ENCODE measurements at regions not wholly inside any gene's neighbourhood (a gene's known extent, or its start where the extent isn't known, plus 50 kb on each side); places are given as distances from the start of the nearest gene placed in this dataset.
"Not testable (repeated sequence)": the region's sequence is repeated elsewhere in the genome, so short reads cannot be mapped to it uniquely, and the experiment has no call there.

- DNase-seq: no peak
Measured at GRCh38 chr2:225779829-225780228, 380.3 kb downstream of the NYAP2 start.

GRCh38 chr2:225773148-225773547 lies 373.6 kb downstream of the NYAP2 start:
- DNase-seq: no peak

GRCh38 chr2:225771701-225772100 lies 372.2 kb downstream of the NYAP2 start:
- DNase-seq: no peak

- DNase-seq: no peak
Measured at GRCh38 chr2:225768741-225769140, 369.2 kb downstream of the NYAP2 start.

- no peak for DNase-seq
Measured at GRCh38 chr2:225766431-225766830, 366.9 kb downstream of the NYAP2 start.

GRCh38 chr2:225765820-225766219 lies 366.3 kb downstream of the NYAP2 start:
- no peak for DNase-seq

- DNase-seq: no peak
Measured at GRCh38 chr2:225764346-225764745, 364.8 kb downstream of the NYAP2 start.

- DNase-seq: no peak
Measured at GRCh38 chr2:225763711-225764110, 364.2 kb downstream of the NYAP2 start.

GRCh38 chr2:225761396-225761795 lies 361.9 kb downstream of the NYAP2 start:
- no peak for DNase-seq

GRCh38 chr2:225757248-225757647 lies 357.7 kb downstream of the NYAP2 start:
- no peak for DNase-seq

GRCh38 chr2:225756198-225756597 lies 356.7 kb downstream of the NYAP2 start:
- DNase-seq: no peak

- DNase-seq: no peak
Measured at GRCh38 chr2:225748609-225749008, 349.1 kb downstream of the NYAP2 start.

- DNase-seq: not testable (repeated sequence)
Measured at GRCh38 chr2:225743996-225744395, 344.5 kb downstream of the NYAP2 start.

GRCh38 chr2:225742487-225742886 lies 343.0 kb downstream of the NYAP2 start:
- DNase-seq: peak in 1 of 2 experiments; percentile 58

- no peak for DNase-seq
Measured at GRCh38 chr2:225740086-225740485, 340.6 kb downstream of the NYAP2 start.

GRCh38 chr2:225739328-225739727 lies 339.8 kb downstream of the NYAP2 start:
- no peak for DNase-seq

- DNase-seq: no peak
Measured at GRCh38 chr2:225738735-225739134, 339.2 kb downstream of the NYAP2 start.

GRCh38 chr2:225737556-225737955 lies 338.0 kb downstream of the NYAP2 start:
- DNase-seq: no peak

GRCh38 chr2:225735844-225736243 lies 336.3 kb downstream of the NYAP2 start:
- DNase-seq: no peak

- peak in 1 of 2 experiments; percentile 25 for DNase-seq
Measured at GRCh38 chr2:225725726-225726125, 326.2 kb downstream of the NYAP2 start.
